ACC112 (cell line): ENCODE measurements at regions not wholly inside any gene's neighbourhood (a gene's known extent, or its start where the extent isn't known, plus 50 kb on each side); places are given as distances from the start of the nearest gene placed in this dataset.

Experiments used
- H2AFZ ChIP-seq: fragments of 200-600 bp; sonication (generic); one replicate; pipeline ENCODE4 v1.6.0; 2017; ENCODE audit warnings: antibody characterized with exemption, low read length; ENCODE audit not compliant: unreplicated experiment
- H3K27ac ChIP-seq: fragments of 200-600 bp; sonication (generic); 2 replicates; pipeline ENCODE4 v1.5.1; 2014; ENCODE audit warnings: low read depth, mild to moderate bottlenecking, antibody characterized with exemption, low read length, moderate library complexity
- H3K27me3 ChIP-seq: fragments of 200-600 bp; sonication (generic); 2 replicates; pipeline ENCODE4 v1.6.1; 2014; ENCODE audit warnings: mild to moderate bottlenecking, antibody characterized with exemption, low read length, moderate library complexity, mixed read lengths; ENCODE audit not compliant: insufficient read depth
- H3K36me3 ChIP-seq: fragments of 200-600 bp; sonication (generic); 2 replicates; pipeline ENCODE4 v1.6.1; 2016; ENCODE audit warnings: mild to moderate bottlenecking, antibody characterized with exemption, low read length, moderate library complexity, mixed read lengths; ENCODE audit not compliant: insufficient read depth
- H3K4me1 ChIP-seq: fragments of 200-600 bp; sonication (generic); one replicate; pipeline ENCODE4 v1.6.1; 2016; ENCODE audit warnings: low read length, mixed read lengths; ENCODE audit not compliant: insufficient read depth, unreplicated experiment, control insufficient read depth
- H3K4me3 ChIP-seq: fragments of 200-600 bp; sonication (generic); 2 replicates; pipeline ENCODE4 v1.5.1; 2014; ENCODE audit warnings: mild to moderate bottlenecking, low read depth, low read length
- H3K79me2 ChIP-seq: fragments of 200-600 bp; sonication (generic); one replicate; pipeline ENCODE4 v1.6.0; 2016; ENCODE audit warnings: low read length; ENCODE audit not compliant: control insufficient read depth, unreplicated experiment, insufficient read depth

DNA sequence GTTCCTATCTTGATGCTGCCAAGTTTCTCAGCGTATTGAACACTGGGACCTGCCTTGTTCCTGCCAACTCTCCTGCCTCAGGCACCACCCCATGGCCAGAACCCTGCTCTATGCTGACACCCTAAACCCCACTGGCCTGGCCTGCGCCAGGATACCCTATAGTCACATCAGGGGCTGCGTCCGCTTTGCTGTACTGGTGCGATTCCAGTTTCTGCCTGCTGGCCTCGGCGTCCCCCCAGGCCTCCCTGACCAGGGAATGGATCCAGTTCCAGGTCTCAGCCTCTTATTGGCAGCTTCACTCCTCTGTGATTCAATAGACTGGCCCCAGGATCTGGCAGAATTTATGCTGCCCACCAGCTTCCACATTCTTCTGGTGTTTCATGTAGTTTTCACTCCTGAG lies 55.0 kb downstream of the GPR6 start:
- no peaks in the 10 kb centered on the region for H3K4me1 ChIP-seq

DNA sequence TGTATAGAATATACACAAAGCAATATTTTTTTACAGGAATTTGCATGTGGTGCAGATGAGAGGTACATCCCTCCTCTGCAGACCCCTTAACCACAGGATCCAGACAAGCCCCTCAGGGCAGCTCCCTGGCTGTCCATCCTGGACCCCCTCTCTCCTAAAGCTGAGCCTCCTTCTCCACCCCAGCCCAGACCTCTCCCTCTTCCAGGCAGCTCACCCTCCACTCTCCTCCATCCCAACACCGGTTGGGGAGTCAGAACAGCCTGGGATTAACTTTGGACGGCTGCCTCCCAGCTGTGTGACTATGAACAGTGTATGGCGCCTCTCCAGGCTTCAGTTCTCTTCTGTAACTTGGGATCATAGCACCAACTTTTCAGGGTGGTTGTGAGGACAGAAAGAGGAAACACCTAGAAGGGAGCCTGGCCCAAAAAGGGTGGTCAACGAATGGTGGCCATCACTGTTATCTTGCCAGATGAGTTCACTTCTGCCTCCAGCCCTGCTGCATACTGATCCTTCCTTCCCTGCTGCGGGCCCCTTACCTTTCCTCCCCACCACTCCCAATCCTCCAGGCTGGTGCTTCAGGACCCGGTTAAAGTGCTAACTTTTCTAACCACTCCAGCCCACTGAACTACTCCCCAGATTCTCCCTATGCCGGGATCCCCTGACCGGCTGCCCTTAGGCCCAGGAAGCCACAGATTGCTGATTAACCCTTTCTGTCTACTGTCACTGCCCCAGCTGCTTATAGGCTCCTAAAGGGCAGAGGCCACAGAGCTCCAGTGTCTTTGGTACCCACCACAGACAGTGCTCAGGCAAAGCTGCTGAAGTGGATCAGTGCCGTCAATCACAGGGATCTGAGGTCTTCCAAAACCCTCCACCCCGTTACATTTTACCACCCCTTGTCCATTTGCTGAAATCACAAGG lies 55.9 kb downstream of the GPR6 start:
- Histone ChIP-seq H3K27me3 (no peaks in the 10 kb centered on the region), H3K4me1 (no peaks in the 10 kb centered on the region), H3K27ac (no peak overlapping the region), H3K4me3 (no peak overlapping the region), H3K36me3 (no peaks in the 10 kb centered on the region), H2AFZ (no peak overlapping the region), H3K79me2 (no peaks in the 10 kb centered on the region)

More for the DNA sequence above, 55.0 kb downstream of the GPR6 start:
- no peak overlapping the region for H2AFZ ChIP-seq
- H3K27me3 ChIP-seq, result no peaks in the 10 kb centered on the region
- H3K36me3 ChIP-seq, result no peaks in the 10 kb centered on the region
- no peak overlapping the region for H3K4me3 ChIP-seq
- no peak overlapping the region for H3K27ac ChIP-seq
- no peaks in the 10 kb centered on the region for H3K79me2 ChIP-seq

DNA sequence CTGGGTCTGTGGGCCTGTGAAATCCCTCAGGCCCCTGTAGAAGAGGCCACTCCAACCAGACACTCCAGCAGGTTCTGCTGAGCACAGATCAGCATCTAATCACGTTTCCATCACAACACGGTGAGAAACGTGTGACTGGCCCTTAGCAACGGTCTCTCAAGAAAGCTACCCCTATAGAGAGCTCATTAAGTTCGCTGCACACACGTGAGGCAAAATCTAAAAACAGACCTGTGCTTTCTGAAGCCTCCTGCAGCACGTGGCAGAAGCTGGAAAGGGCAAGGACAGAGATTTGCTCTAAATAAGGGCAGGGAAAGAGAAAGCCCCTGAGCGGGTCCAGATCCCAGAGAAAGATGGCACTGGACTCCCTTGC lies 56.5 kb downstream of the GPR6 start:
- H3K4me1 ChIP-seq, result no peaks in the 10 kb centered on the region
- no peak overlapping the region for H3K27ac ChIP-seq
- no peak overlapping the region for H2AFZ ChIP-seq
- H3K79me2 ChIP-seq, result no peaks in the 10 kb centered on the region
- H3K36me3 ChIP-seq, result no peaks in the 10 kb centered on the region
- H3K4me3 ChIP-seq, result no peak overlapping the region
- no peaks in the 10 kb centered on the region for H3K27me3 ChIP-seq

DNA sequence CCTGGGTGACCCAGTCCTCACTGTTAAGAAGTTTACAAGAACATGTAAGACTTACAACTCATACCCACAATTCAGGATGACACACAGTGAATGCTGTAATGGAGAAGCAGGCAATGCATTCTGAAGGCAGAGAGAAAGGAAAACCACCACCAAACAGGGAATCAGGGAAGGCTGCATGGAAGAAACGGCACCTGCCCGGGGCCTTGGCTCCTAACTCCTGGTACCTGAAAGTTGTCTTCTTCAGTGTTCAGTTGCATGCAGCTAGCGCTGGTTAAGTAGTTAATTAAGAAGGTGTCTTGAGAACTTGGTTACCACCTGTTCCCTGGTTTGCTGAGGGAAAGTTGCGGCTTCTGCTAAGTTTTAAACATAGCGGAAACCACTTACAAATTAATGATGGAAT lies 57.2 kb downstream of the GPR6 start:
- Histone ChIP-seq H3K4me3 (no peak overlapping the region), H2AFZ (no peak overlapping the region), H3K79me2 (no peaks in the 10 kb centered on the region), H3K27ac (no peak overlapping the region), H3K36me3 (no peaks in the 10 kb centered on the region), H3K27me3 (no peaks in the 10 kb centered on the region), H3K4me1 (no peaks in the 10 kb centered on the region)

DNA sequence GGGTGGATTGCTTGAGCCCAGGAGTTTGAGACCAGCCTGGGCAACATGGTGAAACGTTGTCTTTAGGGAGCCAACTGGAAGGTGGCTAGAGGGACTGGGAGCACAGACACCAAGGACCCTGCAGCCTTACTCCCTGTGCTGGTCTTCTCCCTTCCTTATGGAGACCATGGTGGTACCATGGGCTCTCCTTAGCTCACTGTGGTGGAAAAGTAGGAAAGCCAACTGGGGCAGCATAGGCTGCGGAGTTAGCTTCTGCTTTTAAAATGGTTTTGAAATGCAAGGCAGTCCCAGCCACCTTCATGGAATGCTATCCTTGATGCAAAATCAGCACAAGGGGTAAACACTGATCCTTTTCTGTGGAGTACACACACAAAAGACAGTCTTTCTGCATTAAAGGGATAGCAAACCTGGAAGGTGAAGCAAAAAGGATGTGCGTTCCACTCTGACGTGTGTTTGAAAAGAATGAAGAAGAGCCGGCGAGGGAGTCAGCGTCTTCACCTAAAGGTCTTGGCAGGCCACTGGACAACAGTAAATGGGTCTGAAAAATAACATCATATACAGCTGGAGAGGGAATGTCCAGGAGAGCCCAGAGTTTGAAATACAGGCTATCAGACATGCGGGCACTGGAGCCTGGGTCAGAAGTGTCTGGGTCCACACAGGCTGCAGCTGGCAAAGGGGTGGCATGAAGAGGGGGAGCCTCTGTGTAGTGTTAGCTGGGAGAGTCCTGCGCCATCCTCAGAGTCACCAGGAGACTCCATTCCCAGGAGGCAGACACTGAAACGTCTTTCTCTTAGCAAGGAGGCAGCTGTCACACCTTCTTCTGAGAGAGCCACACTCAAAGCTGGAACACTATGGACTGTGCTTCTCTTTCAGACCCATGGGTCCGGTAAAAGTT lies 58.5 kb downstream of the GPR6 start:
- no peaks in the 10 kb centered on the region for H3K36me3 ChIP-seq
- H3K4me3 ChIP-seq, result no peak overlapping the region
- no peaks in the 10 kb centered on the region for H3K4me1 ChIP-seq
- no peaks in the 10 kb centered on the region for H3K79me2 ChIP-seq
- no peak overlapping the region for H3K27ac ChIP-seq
- H2AFZ ChIP-seq, result no peak overlapping the region
- H3K27me3 ChIP-seq, result no peaks in the 10 kb centered on the region

DNA sequence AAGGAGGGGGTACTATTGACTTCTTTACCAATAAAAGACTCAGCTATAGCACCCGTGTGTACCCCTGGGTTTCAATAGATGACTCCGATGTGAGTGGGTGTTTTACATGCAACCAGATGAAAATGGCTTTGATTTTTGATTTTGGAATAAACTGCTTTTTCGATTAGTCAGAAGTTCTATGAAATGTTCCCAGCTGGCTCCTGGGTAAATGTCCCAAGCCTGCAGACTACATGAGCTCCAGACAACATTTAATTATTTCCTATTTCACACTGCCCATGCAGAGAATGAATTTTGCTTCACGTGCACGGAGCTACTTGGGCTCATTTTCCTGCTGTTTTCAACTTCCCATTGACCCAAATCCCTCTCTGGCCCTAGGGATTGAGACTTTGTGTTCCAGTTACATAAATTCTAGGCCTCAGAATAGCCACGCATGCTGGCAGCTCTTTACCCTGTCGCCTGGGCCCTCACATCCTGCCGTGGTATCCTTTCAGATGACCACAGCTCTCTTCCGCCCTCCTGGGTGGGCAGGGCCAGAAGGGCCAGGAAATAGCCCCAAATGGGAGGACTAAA lies 59.7 kb downstream of the GPR6 start:
- Histone ChIP-seq H3K27ac (no peak overlapping the region), H2AFZ (no peak overlapping the region), H3K4me3 (no peak overlapping the region), H3K4me1 (no peaks in the 10 kb centered on the region), H3K36me3 (no peaks in the 10 kb centered on the region), H3K27me3 (no peaks in the 10 kb centered on the region), H3K79me2 (no peaks in the 10 kb centered on the region)

DNA sequence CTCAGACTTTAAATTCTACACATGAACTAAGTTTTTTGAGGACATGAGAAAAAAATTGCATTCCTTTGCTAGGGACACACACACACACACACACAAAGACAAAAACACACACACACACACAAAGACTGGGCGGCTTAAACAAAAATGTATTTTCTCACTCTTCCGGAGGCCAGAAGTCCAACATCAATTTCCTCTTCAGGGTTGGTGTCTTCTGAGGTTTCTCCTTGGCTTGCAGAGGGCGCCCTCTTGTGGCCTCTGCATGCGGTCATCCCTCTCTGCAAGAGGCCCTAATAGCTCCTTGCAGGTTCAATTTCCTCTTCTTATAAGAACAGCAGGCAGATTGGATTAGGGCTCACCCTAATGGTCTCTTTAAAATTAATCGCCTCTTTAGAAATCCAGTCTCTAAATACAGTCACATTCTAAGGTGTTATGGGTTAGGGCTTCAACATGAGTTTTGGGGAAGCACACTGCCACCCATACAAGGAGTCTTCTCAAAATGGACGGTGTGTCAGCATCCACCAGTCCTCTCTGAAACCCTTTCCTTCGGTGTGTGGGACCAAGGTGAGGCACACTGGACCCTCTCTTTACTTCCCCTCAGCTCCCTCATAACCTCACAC lies 61.4 kb downstream of the GPR6 start:
- Histone ChIP-seq H3K4me3 (peak overlapping the region; percentile 65), H2AFZ (peak overlapping the region; percentile 54), H3K36me3 (no peaks in the 10 kb centered on the region), H3K79me2 (no peaks in the 10 kb centered on the region), H3K4me1 (no peaks in the 10 kb centered on the region), H3K27me3 (no peaks in the 10 kb centered on the region), H3K27ac (no peak overlapping the region)

DNA sequence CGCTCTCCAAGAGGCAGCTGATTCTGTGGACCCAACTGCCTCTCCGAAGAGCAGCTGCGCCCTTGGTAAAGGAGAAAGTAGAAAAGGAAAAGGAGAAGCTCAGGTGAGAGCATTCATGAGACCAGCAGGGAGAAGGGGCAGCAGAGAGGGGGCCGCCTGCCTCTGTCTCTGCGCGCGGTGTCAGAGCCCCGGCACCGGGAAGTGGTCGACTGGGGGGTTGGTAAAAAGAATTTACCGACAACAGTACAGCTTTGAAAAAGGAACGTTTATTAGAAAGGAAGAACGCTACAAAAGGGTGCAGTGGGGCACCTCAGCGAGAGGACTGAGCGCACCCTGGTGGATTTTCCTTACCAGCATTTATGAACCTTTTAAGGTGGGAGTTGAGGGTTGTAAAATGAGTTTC lies 61.9 kb downstream of the GPR6 start:
- Histone ChIP-seq H3K36me3 (no peaks in the 10 kb centered on the region), H2AFZ (peak overlapping the region; percentile 54), H3K27me3 (no peaks in the 10 kb centered on the region), H3K27ac (no peak overlapping the region), H3K4me3 (peak overlapping the region; percentile 65), H3K4me1 (no peaks in the 10 kb centered on the region), H3K79me2 (no peaks in the 10 kb centered on the region)

DNA sequence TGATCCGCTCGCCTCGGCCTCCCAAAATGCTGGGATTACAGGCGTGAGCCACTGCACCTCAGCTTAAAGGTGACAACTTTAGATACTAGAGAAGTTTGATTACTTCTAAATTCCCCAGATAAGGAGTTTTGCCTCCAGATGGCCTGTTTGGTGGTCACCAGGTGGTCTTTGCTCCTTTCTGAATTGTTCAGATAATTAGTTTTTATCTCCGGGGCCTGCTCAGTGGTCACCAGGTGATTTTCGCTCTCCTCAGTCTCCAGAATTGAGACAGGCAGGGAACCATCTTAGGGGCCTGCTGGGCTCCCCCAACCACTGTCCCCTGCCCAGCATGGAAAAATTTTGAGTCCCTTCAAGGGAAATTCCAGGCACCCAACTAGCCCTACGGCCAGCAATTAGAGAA lies 62.6 kb downstream of the GPR6 start:
- Histone ChIP-seq H3K4me1 (no peaks in the 10 kb centered on the region), H3K27me3 (no peaks in the 10 kb centered on the region), H3K36me3 (no peaks in the 10 kb centered on the region), H3K79me2 (no peaks in the 10 kb centered on the region), H3K27ac (no peak overlapping the region), H3K4me3 (no peak overlapping the region), H2AFZ (no peak overlapping the region)

DNA sequence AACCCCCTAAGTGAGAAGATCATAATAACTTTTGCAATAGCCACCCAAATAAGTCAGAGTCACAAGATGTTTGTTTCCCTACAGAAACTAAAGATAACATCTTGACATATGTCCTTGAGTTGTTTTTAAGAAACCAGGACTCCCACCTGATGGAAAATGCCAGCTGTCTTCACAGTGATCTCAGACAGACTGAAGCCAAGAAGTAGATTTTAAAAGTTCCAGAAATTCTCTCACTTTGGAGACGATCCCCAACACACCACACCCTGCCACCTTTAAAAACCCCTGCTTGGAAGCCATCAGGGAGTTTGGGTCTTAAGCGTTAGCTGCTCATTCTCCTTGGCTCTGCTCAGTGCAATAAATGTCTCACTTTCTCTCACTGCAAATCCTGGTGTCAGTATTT lies 63.0 kb downstream of the GPR6 start:
- no peak overlapping the region for H3K4me3 ChIP-seq
- no peaks in the 10 kb centered on the region for H3K36me3 ChIP-seq
- no peak overlapping the region for H3K27ac ChIP-seq
- H2AFZ ChIP-seq, result no peak overlapping the region
- no peaks in the 10 kb centered on the region for H3K27me3 ChIP-seq
- H3K79me2 ChIP-seq, result no peaks in the 10 kb centered on the region
- no peaks in the 10 kb centered on the region for H3K4me1 ChIP-seq
